AG09309 (cell line): ENCODE measurements at regions not wholly inside any gene's neighbourhood (a gene's known extent, or its start where the extent isn't known, plus 50 kb on each side); places are given as distances from the start of the nearest gene placed in this dataset.

Experiments
- DNase-seq: peaks from one replicate; pipeline ENCODE4 v3.0.0-alpha.2; 2010; ENCODE audit warnings: low read depth
- H3K4me3 ChIP-seq: 2 replicates; pipeline ENCODE4 v1.5.1; 2011; ENCODE audit warnings: mild to moderate bottlenecking, low read depth, low read length, moderate library complexity; ENCODE audit not compliant: control insufficient read depth
- TF ChIP-seq, protein P1 (sequence below): IDR thresholded peaks from 2 replicates; pipeline ENCODE4 v1.5.1; 2011; ENCODE audit warnings: mild to moderate bottlenecking, low read depth, low read length, inconsistent platforms; ENCODE audit not compliant: insufficient read depth, control insufficient read depth; ENCODE audit errors: missing control alignments

DNA sequence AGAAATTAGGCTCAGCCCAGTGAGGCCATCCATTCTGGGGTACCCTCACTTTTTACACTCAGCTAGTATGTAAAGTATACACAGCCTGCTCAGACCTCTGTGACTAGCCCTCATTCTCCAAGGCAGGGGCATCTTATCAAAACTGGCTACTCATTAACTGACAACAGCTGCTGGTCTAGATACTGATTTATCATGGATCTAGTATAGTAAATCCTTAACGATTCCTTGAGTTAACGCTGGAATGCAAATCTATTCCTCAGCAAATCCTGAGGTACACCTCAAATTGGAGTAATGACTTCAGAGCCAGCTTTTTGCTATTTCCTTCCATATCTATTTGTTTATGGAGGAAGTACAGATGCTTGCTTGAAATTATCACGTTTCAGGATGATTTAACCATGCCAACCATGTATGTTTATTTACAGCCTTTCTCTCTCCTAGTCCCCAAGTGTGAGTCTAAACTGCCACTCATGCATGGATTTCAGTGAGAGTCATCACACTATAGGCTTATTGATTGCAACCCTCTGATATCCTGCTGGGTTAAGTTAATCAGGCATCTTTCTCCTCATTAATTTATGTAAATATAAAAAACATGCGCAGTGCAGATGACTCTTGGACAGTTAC lies 70.2 kb upstream of the DOK6 start:
- no peak for DNase-seq
- TF ChIP-seq, protein P1, sequence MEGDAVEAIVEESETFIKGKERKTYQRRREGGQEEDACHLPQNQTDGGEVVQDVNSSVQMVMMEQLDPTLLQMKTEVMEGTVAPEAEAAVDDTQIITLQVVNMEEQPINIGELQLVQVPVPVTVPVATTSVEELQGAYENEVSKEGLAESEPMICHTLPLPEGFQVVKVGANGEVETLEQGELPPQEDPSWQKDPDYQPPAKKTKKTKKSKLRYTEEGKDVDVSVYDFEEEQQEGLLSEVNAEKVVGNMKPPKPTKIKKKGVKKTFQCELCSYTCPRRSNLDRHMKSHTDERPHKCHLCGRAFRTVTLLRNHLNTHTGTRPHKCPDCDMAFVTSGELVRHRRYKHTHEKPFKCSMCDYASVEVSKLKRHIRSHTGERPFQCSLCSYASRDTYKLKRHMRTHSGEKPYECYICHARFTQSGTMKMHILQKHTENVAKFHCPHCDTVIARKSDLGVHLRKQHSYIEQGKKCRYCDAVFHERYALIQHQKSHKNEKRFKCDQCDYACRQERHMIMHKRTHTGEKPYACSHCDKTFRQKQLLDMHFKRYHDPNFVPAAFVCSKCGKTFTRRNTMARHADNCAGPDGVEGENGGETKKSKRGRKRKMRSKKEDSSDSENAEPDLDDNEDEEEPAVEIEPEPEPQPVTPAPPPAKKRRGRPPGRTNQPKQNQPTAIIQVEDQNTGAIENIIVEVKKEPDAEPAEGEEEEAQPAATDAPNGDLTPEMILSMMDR, result no peak
- H3K4me3 ChIP-seq, result no peak overlapping the region

DNA sequence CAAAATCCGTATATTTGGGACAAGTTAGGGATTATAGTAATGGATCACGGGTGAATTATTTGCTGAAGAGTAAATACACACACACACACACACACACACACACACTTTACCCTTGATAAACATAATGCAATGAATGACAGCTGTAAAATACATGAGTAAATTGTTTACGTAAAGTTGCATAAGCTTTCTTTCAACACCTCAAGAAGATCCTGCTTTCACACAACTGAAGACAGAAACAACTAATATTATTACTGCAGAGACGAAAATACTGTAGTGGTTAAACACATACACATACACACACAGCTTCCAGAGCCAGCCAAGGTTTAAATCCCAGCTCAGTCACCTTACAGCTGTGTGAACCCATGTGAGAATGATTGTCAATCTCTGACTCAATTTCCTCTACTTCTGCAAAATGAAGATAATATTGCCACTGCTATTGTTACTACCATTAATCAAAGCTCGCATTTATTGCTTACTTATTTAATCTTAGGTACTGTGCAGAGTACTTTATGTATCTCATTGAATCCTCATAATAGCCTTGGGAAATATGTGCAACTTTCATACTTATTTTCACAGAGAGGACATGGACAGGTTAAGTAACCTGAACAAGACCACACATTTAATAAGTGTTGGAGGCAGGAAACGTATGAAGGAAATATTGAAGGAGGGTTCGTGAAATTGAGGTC lies 50.6 kb upstream of the DOK6 start:
- TF ChIP-seq, protein P1, result no peak
- DNase-seq, result no peak
- H3K4me3 ChIP-seq, result no peak overlapping the region
